ENCODE measurements at regions not wholly inside any gene's neighbourhood (a gene's known extent, or its start where the extent isn't known, plus 50 kb on each side); places are given as distances from the start of the nearest gene placed in this dataset.
"Not testable (repeated sequence)": the region's sequence is repeated elsewhere in the genome, so short reads cannot be mapped to it uniquely, and the experiment has no call there.

GRCh38 chrY:26638063-26638462 lies 1016.1 kb downstream of the CDY1 start:
- H3K36me3 Mint-ChIP-seq: peaks cover 60% of the 10 kb centered on the region
- DNase-seq (ENCODE audit: low spot score): no peak
- peaks cover 63% of the 10 kb centered on the region for H3K9me3 Mint-ChIP-seq
- H3K4me1 Mint-ChIP-seq: no peaks in the 10 kb centered on the region
- no peak overlapping the region for H3K27ac Mint-ChIP-seq
- H3K4me3 Mint-ChIP-seq: no peak overlapping the region
- ChIA-PET POLR2A (no interaction called here), CTCF (no interaction called here)
- no peak for ATAC-seq
- TF ChIP-seq CDX4 (CRISPR knock-in tag; IDR thresholded peaks at IDR 0.05; ENCODE audit: borderline replicate concordance) (no peak), ATF2 (CRISPR knock-in tag; IDR thresholded peaks at IDR 0.05; ENCODE audit: borderline replicate concordance, low read depth) (no peak), CREB1 (CRISPR knock-in tag; IDR thresholded peaks at IDR 0.05) (no peak), E2F5 (CRISPR knock-in tag; IDR thresholded peaks at IDR 0.05) (no peak), ZNF396 (CRISPR knock-in tag; IDR thresholded peaks at IDR 0.05; ENCODE audit: borderline replicate concordance) (no peak), USF1 (CRISPR knock-in tag; IDR thresholded peaks at IDR 0.05) (no peak)
- peaks cover 24% of the 10 kb centered on the region; the same call in 1 of the 2 replicates for H3K27me3 Mint-ChIP-seq (ENCODE audit: low read depth)

- CTCF ChIA-PET; ATAC-seq; POLR2A ChIA-PET; H3K4me3 Mint-ChIP-seq; H3K4me1 Mint-ChIP-seq; DNase-seq (ENCODE audit: low spot score); H3K27ac Mint-ChIP-seq: not testable (repeated sequence)
- Mint-ChIP-seq H3K27me3 (ENCODE audit: low read depth) (peaks cover 12% of the 10 kb centered on the region; the same call in 1 of the 2 replicates), H3K36me3 (peaks cover 40% of the 10 kb centered on the region), H3K9me3 (peaks cover 40% of the 10 kb centered on the region)
Measured at GRCh38 chrY:26645856-26646255, 1023.9 kb downstream of the CDY1 start.

GRCh38 chrY:26648240-26648639 lies 1026.3 kb downstream of the CDY1 start:
- H3K9me3 Mint-ChIP-seq: peaks cover 40% of the 10 kb centered on the region
- POLR2A ChIA-PET; H3K27me3 Mint-ChIP-seq (ENCODE audit: low read depth); CTCF ChIA-PET; H3K4me3 Mint-ChIP-seq; H3K27ac Mint-ChIP-seq; ATAC-seq; DNase-seq (ENCODE audit: low spot score); H3K4me1 Mint-ChIP-seq: not testable (repeated sequence)
- H3K36me3 Mint-ChIP-seq: peaks cover 40% of the 10 kb centered on the region
- TF ChIP-seq CDX4 (CRISPR knock-in tag; IDR thresholded peaks at IDR 0.05; ENCODE audit: borderline replicate concordance) (peak; percentile 26; the same call in 1 of the 2 replicates), ZMAT4 (CRISPR knock-in tag; IDR thresholded peaks at IDR 0.05) (peak; percentile 72; the same call in 1 of the 2 replicates), NFE2L1 (CRISPR knock-in tag; IDR thresholded peaks at IDR 0.05) (peak; percentile 18; the same call in 1 of the 2 replicates)

- CTCF ChIA-PET: not testable (repeated sequence)
Measured at GRCh38 chrY:26664245-26664644, 1042.3 kb downstream of the CDY1 start.

GRCh38 chrY:26666691-26667090 lies 1044.8 kb downstream of the CDY1 start:
- Mint-ChIP-seq H3K27me3 (ENCODE audit: low read depth) (peaks cover 42% of the 10 kb centered on the region), H3K9me3 (peaks cover 65% of the 10 kb centered on the region), H3K36me3 (peaks cover 67% of the 10 kb centered on the region)
- CTCF ChIA-PET, H3K4me3 Mint-ChIP-seq, H3K4me1 Mint-ChIP-seq, POLR2A ChIA-PET, ATAC-seq, H3K27ac Mint-ChIP-seq: not testable (repeated sequence)
- DNase-seq (ENCODE audit: low spot score): peak; percentile 8

More at GRCh38 chrY:26664245-26664644, 1042.3 kb downstream of the CDY1 start:
- H3K36me3 Mint-ChIP-seq: peaks cover 62% of the 10 kb centered on the region
- POLR2A ChIA-PET; H3K27ac Mint-ChIP-seq; H3K4me3 Mint-ChIP-seq; H3K4me1 Mint-ChIP-seq; DNase-seq (ENCODE audit: low spot score); ATAC-seq: not testable (repeated sequence)
- peaks cover 60% of the 10 kb centered on the region for H3K9me3 Mint-ChIP-seq
- H3K27me3 Mint-ChIP-seq (ENCODE audit: low read depth): peaks cover 34% of the 10 kb centered on the region

- DNase-seq (ENCODE audit: low spot score); H3K4me1 Mint-ChIP-seq; H3K27ac Mint-ChIP-seq; ATAC-seq; POLR2A ChIA-PET; CTCF ChIA-PET; H3K4me3 Mint-ChIP-seq: not testable (repeated sequence)
- peaks cover 30% of the 10 kb centered on the region for H3K27me3 Mint-ChIP-seq (ENCODE audit: low read depth)
- peaks cover 49% of the 10 kb centered on the region for H3K36me3 Mint-ChIP-seq
- H3K9me3 Mint-ChIP-seq: peaks cover 46% of the 10 kb centered on the region
Measured at GRCh38 chrY:26669243-26669642, 1047.3 kb downstream of the CDY1 start.

GRCh38 chrY:26670360-26670871 lies 1048.5 kb downstream of the CDY1 start:
- H3K4me1 Mint-ChIP-seq, CTCF ChIA-PET, H3K4me3 Mint-ChIP-seq, POLR2A ChIA-PET, H3K27ac Mint-ChIP-seq, ATAC-seq: not testable (repeated sequence)
- Mint-ChIP-seq H3K27me3 (ENCODE audit: low read depth) (peaks cover 24% of the 10 kb centered on the region), H3K9me3 (peaks cover 34% of the 10 kb centered on the region), H3K36me3 (peaks cover 39% of the 10 kb centered on the region)
- peak; percentile 30 for DNase-seq (ENCODE audit: low spot score)
